WTC11 (cell line): ENCODE measurements at regions not wholly inside any gene's neighbourhood (a gene's known extent, or its start where the extent isn't known, plus 50 kb on each side); places are given as distances from the start of the nearest gene placed in this dataset.

Source experiments
- ATAC-seq: fragments of 200-7000 bp; cut with Tn5 transposase; 2 replicates; pipeline ENCODE4 v1.10.0; 2021; ENCODE audit warnings: mild to moderate bottlenecking, moderate library complexity
- CTCF ChIA-PET: fragments of 300-600 bp; sonication (Branson Sonifier 250); formaldehyde crosslinking; loops from one replicate; lab custom pipeline; 2021; ENCODE audit warnings: antibody characterized with exemption; lab: Charles Lee
- POLR2A ChIA-PET: fragments of 350-600 bp; sonication (Branson Sonifier 250); formaldehyde crosslinking; loops from one replicate; lab custom pipeline; 2021; ENCODE audit warnings: antibody characterized with exemption; lab: Charles Lee
- DNase-seq: peaks from one replicate; pipeline ENCODE4 v3.0.0; 2021; ENCODE audit warnings: low spot score
- H3K27ac Mint-ChIP-seq: 2 replicates; pipeline ENCODE4 v1.8.0; 2021; ENCODE audit warnings: mixed read lengths
- H3K27me3 Mint-ChIP-seq: 2 replicates; pipeline ENCODE4 v1.8.0; 2021; ENCODE audit warnings: low read depth, mild to moderate bottlenecking, moderate library complexity, mixed read lengths
- H3K36me3 Mint-ChIP-seq: 2 replicates; pipeline ENCODE4 v1.8.0; 2021; ENCODE audit warnings: mixed read lengths
- H3K4me1 Mint-ChIP-seq: 2 replicates; pipeline ENCODE4 v1.8.0; 2022; ENCODE audit warnings: mixed read lengths
- H3K4me3 Mint-ChIP-seq: 2 replicates; pipeline ENCODE4 v1.8.0; 2021; ENCODE audit warnings: mild to moderate bottlenecking, moderate library complexity, mixed read lengths
- H3K9me3 Mint-ChIP-seq: 2 replicates; pipeline ENCODE4 v1.8.0; 2021; ENCODE audit warnings: mixed read lengths
- ESRRA ChIP-seq: sonication (generic); formaldehyde crosslinking; IDR thresholded peaks from 2 replicates; pipeline ENCODE4 v1.8.1; 2022; ENCODE audit warnings: mild to moderate bottlenecking, missing genetic modification reagents, borderline replicate concordance
- FOXK1 ChIP-seq: sonication (generic); formaldehyde crosslinking; IDR thresholded peaks from 2 replicates; pipeline ENCODE4 v1.8.0; 2022; ENCODE audit warnings: mild to moderate bottlenecking, moderate library complexity, missing genetic modification reagents
- FOXP1 ChIP-seq: sonication (generic); formaldehyde crosslinking; IDR thresholded peaks from 2 replicates; pipeline ENCODE4 v1.8.0; 2022; ENCODE audit warnings: missing genetic modification reagents, mild to moderate bottlenecking, moderate library complexity, borderline replicate concordance
- GABPB1 ChIP-seq: sonication (generic); formaldehyde crosslinking; IDR thresholded peaks from 2 replicates; pipeline ENCODE4 v1.8.1; 2023; ENCODE audit warnings: mild to moderate bottlenecking, missing genetic modification reagents
- JAZF1 ChIP-seq: fragments of 250-450 bp; sonication (Bioruptor Pico); IDR thresholded peaks from 2 replicates; pipeline ENCODE4 v1.9.0; 2021; ENCODE audit warnings: moderate library complexity, mild to moderate bottlenecking, inconsistent platforms
- NFATC4 ChIP-seq: fragments of 250-450 bp; sonication (Bioruptor Pico); IDR thresholded peaks from 2 replicates; pipeline ENCODE4 v1.9.0; 2021; ENCODE audit warnings: mild to moderate bottlenecking
- NR1H2 ChIP-seq: sonication (generic); formaldehyde crosslinking; IDR thresholded peaks from 2 replicates; pipeline ENCODE4 v1.9.0; 2021; ENCODE audit warnings: mild to moderate bottlenecking, moderate library complexity, missing genetic modification reagents
- NR2C2 ChIP-seq: sonication (generic); formaldehyde crosslinking; IDR thresholded peaks from 2 replicates; pipeline ENCODE4 v1.8.0; 2022; ENCODE audit warnings: mild to moderate bottlenecking, missing genetic modification reagents
- RELA ChIP-seq: sonication (generic); formaldehyde crosslinking; IDR thresholded peaks from 2 replicates; pipeline ENCODE4 v1.8.1; 2022; ENCODE audit warnings: missing genetic modification reagents, mild to moderate bottlenecking, borderline replicate concordance
- SP1 ChIP-seq: sonication (generic); formaldehyde crosslinking; conservative IDR thresholded peaks from 2 replicates; pipeline ENCODE4 v1.8.1; 2022; ENCODE audit warnings: missing genetic modification reagents
- TEAD4 ChIP-seq: sonication (generic); formaldehyde crosslinking; IDR thresholded peaks from 2 replicates; pipeline ENCODE4 v1.8.0; 2022; ENCODE audit warnings: mild to moderate bottlenecking, missing genetic modification reagents
- ZBTB21 ChIP-seq: sonication (generic); formaldehyde crosslinking; IDR thresholded peaks from 2 replicates; pipeline ENCODE4 v1.8.1; 2023; ENCODE audit warnings: mild to moderate bottlenecking, missing genetic modification reagents, borderline replicate concordance
- ZNF121 ChIP-seq: sonication (generic); formaldehyde crosslinking; IDR thresholded peaks from 2 replicates; pipeline ENCODE4 v1.8.0; 2023; ENCODE audit warnings: missing genetic modification reagents
- ZNF423 ChIP-seq: fragments of 250-450 bp; sonication (Bioruptor Pico); IDR thresholded peaks from 2 replicates; pipeline ENCODE4 v2.1.2; 2022; ENCODE audit warnings: mild to moderate bottlenecking, moderate library complexity
- TF ChIP-seq, protein P1 (sequence below): fragments of 250-450 bp; sonication (Bioruptor Pico); IDR thresholded peaks from 2 replicates; pipeline ENCODE4 v1.9.0; 2021; ENCODE audit warnings: mild to moderate bottlenecking
- TF ChIP-seq, protein P2 (sequence below): sonication (generic); formaldehyde crosslinking; IDR thresholded peaks from 2 replicates; pipeline ENCODE4 v1.8.1; 2023; ENCODE audit warnings: mild to moderate bottlenecking, missing genetic modification reagents
- TF ChIP-seq, protein P3 (sequence below): sonication (generic); formaldehyde crosslinking; IDR thresholded peaks from 2 replicates; pipeline ENCODE4 v1.8.1; 2022; ENCODE audit warnings: low read depth, mild to moderate bottlenecking, moderate library complexity, missing genetic modification reagents, borderline replicate concordance
- TF ChIP-seq, protein P4 (sequence below): sonication (generic); formaldehyde crosslinking; IDR thresholded peaks from 2 replicates; pipeline ENCODE4 v1.8.0; 2023; ENCODE audit warnings: missing genetic modification reagents, mild to moderate bottlenecking, borderline replicate concordance
- TF ChIP-seq, protein P5 (sequence below): fragments of 250-450 bp; sonication (Bioruptor Pico); IDR thresholded peaks from 2 replicates; pipeline ENCODE4 v1.9.0; 2021; ENCODE audit warnings: mild to moderate bottlenecking

DNA sequence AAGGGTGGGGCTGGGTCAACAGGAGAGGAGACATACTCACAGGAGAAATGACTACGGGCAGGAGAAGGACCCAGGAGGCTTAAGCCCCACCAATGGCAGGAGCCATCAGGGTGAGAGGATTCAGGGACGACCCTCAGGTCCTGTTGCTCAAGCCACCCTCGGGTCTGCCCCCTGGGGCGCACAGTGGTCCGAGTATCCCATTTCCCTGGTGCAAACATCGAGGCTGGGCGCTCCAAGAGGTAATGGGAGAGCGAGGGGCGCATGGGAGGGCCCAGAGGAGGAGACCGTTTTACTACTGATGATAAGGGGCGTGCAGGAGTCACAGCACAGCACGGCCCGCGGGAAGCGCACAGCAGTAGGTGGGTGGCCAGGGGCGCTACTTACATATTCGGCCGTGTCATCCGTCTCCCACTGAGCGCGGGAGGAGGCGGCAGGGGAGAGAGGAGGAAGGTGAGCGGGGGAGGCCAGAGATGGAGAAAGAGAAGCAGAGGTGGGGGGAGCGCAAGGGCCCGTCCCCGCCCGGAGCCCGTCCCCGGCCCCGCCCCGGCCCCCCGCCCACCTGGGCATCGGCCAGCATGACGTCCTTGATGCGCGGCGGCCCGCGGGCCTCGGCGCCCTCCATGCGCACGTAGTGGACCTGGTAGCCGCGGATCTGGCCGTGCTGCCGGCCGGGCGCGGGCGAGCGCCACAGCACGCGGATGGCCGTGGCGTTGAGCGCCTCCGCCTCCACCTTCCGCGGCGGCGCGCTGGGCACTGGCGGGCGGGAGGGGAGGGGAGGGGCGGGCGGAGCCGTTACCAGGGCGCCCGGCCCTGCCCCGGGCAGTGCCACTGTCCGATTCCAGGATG, 111.5 kb downstream of the PTPRS start:
- TF ChIP-seq, protein P1, sequence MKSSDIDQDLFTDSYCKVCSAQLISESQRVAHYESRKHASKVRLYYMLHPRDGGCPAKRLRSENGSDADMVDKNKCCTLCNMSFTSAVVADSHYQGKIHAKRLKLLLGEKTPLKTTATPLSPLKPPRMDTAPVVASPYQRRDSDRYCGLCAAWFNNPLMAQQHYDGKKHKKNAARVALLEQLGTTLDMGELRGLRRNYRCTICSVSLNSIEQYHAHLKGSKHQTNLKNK, result no peak
- TF ChIP-seq ZNF423 (CRISPR knock-in tag), result peak; percentile 28; the same call in 1 of the 2 replicates
- TF ChIP-seq ZBTB21 (CRISPR knock-in tag), result no peak
- TF ChIP-seq, all 79 proteins: peak for 1
- no peak for ATAC-seq
- H3K36me3 Mint-ChIP-seq, result peaks cover 13% of the 10 kb centered on the region
- POLR2A ChIA-PET, result no interaction called here
- DNase-seq, result no peak
- H3K9me3 Mint-ChIP-seq, result no peaks in the 10 kb centered on the region
- H3K4me1 Mint-ChIP-seq, result no peaks in the 10 kb centered on the region; the same call in 1 of the 2 replicates
- no peak overlapping the region for H3K27ac Mint-ChIP-seq
- CTCF ChIA-PET, result no interaction called here
- no peaks in the 10 kb centered on the region for H3K27me3 Mint-ChIP-seq
- H3K4me3 Mint-ChIP-seq, result peak overlapping the region; percentile 40

DNA sequence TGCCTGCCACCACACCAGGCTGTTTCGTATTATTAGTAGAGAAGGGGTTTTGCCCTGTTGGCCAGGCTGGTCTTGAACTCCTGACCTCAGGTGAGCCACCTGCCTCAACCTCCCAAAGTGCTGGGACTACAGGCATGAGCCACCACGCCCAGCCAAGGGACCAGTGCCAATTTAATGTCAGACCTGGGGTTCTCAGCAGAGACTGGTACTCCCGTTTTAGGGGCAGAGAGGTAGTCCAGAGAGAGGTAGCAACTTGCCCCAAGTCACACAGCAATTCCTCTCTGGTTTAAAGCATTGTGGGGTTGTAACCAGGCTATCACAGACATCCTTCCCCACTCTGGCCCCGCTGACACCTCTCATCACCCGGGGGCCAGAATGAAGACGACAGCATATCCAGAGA, 112.1 kb downstream of the PTPRS start:
- Mint-ChIP-seq H3K9me3 (no peaks in the 10 kb centered on the region), H3K4me1 (no peaks in the 10 kb centered on the region; the same call in 1 of the 2 replicates), H3K4me3 (peak overlapping the region; percentile 40), H3K27ac (no peak overlapping the region), H3K27me3 (no peaks in the 10 kb centered on the region), H3K36me3 (peaks cover 13% of the 10 kb centered on the region)
- DNase-seq (no peak), ATAC-seq (no peak)
- ChIA-PET CTCF (interaction anchor here (0.7 kb wide), 1 partner anchor 377 kb away, joined by 3 read pairs; no protein-coding TSS in a partner anchor), POLR2A (no interaction called here)
- TF ChIP-seq, protein P2, sequence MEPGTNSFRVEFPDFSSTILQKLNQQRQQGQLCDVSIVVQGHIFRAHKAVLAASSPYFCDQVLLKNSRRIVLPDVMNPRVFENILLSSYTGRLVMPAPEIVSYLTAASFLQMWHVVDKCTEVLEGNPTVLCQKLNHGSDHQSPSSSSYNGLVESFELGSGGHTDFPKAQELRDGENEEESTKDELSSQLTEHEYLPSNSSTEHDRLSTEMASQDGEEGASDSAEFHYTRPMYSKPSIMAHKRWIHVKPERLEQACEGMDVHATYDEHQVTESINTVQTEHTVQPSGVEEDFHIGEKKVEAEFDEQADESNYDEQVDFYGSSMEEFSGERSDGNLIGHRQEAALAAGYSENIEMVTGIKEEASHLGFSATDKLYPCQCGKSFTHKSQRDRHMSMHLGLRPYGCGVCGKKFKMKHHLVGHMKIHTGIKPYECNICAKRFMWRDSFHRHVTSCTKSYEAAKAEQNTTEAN (CRISPR knock-in tag), result no peak
- TF ChIP-seq NR1H2 (CRISPR knock-in tag) (no peak), RELA (CRISPR knock-in tag) (no peak)

DNA sequence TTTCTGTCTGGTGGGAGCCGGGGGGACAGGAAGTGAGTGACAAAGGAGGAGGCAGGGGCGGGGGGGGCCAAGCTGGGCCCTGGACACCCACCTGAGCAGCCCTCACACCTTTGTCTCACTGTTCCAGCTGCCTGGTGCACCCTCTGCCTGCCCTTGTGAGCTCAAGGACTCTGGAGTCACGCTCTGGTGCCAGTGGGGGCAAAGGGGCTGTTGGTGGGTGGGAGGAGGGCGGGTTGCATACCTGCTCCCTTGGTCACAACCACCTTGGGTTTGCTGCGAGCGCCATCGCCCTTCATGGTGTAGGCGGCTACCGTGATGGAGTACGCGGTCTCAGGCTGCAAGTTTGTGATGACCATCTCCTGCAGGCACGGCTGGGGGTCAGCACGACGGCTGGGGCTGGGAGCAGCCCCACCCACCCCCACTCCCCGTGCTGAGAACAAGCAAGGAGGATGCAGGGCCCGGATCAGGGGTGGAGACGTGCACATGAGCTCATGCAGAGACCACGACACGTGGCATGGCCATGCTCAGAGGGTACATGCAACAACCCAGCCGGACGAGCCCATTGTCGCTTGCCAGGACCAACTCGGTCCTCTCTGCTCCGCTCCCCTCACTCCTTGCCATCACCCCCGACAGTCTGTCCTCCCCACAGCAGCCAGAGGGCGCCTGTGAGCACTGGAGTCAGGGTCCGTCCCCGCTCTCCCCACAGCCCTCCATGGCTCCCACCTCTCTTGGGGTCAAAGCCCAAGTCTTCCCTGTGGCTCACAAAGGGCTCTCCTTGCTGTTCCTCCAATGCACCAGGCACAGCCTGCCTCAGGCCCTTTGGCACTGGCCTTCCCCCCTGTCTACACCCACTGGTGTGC, 114.9 kb downstream of the PTPRS start:
- peaks cover 24% of the 10 kb centered on the region for H3K36me3 Mint-ChIP-seq
- DNase-seq, result peak; percentile 81
- H3K4me1 Mint-ChIP-seq, result no peaks in the 10 kb centered on the region; the same call in 1 of the 2 replicates
- no peak overlapping the region for H3K4me3 Mint-ChIP-seq
- H3K27ac Mint-ChIP-seq, result no peak overlapping the region
- peak; percentile 84 for ATAC-seq
- 0 out of 2 replicates have a peak, but pooled peaks cover 5% of the 10 kb centered on the region for H3K9me3 Mint-ChIP-seq
- POLR2A ChIA-PET, result no interaction called here
- CTCF ChIA-PET, result interaction anchor here (0.6 to 1.4 kb wide), 3 partner anchors 41 to 139 kb away, joined by 3 to 5 read pairs (median 4); no protein-coding TSS in a partner anchor
- H3K27me3 Mint-ChIP-seq, result no peaks in the 10 kb centered on the region
- TF ChIP-seq, protein P3, sequence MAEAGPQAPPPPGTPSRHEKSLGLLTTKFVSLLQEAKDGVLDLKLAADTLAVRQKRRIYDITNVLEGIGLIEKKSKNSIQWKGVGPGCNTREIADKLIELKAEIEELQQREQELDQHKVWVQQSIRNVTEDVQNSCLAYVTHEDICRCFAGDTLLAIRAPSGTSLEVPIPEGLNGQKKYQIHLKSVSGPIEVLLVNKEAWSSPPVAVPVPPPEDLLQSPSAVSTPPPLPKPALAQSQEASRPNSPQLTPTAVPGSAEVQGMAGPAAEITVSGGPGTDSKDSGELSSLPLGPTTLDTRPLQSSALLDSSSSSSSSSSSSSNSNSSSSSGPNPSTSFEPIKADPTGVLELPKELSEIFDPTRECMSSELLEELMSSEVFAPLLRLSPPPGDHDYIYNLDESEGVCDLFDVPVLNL, result no peak
- TF ChIP-seq, protein P4, sequence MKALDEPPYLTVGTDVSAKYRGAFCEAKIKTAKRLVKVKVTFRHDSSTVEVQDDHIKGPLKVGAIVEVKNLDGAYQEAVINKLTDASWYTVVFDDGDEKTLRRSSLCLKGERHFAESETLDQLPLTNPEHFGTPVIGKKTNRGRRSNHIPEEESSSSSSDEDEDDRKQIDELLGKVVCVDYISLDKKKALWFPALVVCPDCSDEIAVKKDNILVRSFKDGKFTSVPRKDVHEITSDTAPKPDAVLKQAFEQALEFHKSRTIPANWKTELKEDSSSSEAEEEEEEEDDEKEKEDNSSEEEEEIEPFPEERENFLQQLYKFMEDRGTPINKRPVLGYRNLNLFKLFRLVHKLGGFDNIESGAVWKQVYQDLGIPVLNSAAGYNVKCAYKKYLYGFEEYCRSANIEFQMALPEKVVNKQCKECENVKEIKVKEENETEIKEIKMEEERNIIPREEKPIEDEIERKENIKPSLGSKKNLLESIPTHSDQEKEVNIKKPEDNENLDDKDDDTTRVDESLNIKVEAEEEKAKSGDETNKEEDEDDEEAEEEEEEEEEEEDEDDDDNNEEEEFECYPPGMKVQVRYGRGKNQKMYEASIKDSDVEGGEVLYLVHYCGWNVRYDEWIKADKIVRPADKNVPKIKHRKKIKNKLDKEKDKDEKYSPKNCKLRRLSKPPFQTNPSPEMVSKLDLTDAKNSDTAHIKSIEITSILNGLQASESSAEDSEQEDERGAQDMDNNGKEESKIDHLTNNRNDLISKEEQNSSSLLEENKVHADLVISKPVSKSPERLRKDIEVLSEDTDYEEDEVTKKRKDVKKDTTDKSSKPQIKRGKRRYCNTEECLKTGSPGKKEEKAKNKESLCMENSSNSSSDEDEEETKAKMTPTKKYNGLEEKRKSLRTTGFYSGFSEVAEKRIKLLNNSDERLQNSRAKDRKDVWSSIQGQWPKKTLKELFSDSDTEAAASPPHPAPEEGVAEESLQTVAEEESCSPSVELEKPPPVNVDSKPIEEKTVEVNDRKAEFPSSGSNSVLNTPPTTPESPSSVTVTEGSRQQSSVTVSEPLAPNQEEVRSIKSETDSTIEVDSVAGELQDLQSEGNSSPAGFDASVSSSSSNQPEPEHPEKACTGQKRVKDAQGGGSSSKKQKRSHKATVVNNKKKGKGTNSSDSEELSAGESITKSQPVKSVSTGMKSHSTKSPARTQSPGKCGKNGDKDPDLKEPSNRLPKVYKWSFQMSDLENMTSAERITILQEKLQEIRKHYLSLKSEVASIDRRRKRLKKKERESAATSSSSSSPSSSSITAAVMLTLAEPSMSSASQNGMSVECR (CRISPR knock-in tag), result no peak
- TF ChIP-seq NR2C2 (CRISPR knock-in tag) (no peak), JAZF1 (no peak), GABPB1 (CRISPR knock-in tag) (no peak), NFATC4 (CRISPR knock-in tag) (no peak), TEAD4 (no peak), ESRRA (CRISPR knock-in tag) (no peak), ZNF121 (CRISPR knock-in tag) (0 out of 2 replicates have a peak, but pooled peaks have one; percentile 32), FOXK1 (CRISPR knock-in tag) (no peak), FOXP1 (CRISPR knock-in tag) (0 out of 2 replicates have a peak, but pooled peaks have one; percentile 41), SP1 (CRISPR knock-in tag) (no peak)
- TF ChIP-seq, protein P5, sequence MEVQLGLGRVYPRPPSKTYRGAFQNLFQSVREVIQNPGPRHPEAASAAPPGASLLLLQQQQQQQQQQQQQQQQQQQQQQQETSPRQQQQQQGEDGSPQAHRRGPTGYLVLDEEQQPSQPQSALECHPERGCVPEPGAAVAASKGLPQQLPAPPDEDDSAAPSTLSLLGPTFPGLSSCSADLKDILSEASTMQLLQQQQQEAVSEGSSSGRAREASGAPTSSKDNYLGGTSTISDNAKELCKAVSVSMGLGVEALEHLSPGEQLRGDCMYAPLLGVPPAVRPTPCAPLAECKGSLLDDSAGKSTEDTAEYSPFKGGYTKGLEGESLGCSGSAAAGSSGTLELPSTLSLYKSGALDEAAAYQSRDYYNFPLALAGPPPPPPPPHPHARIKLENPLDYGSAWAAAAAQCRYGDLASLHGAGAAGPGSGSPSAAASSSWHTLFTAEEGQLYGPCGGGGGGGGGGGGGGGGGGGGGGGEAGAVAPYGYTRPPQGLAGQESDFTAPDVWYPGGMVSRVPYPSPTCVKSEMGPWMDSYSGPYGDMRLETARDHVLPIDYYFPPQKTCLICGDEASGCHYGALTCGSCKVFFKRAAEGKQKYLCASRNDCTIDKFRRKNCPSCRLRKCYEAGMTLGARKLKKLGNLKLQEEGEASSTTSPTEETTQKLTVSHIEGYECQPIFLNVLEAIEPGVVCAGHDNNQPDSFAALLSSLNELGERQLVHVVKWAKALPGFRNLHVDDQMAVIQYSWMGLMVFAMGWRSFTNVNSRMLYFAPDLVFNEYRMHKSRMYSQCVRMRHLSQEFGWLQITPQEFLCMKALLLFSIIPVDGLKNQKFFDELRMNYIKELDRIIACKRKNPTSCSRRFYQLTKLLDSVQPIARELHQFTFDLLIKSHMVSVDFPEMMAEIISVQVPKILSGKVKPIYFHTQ (CRISPR knock-in tag), result no peak
